GM23248 (cell line): ENCODE measurements at regions not wholly inside any gene's neighbourhood (a gene's known extent, or its start where the extent isn't known, plus 50 kb on each side); places are given as distances from the start of the nearest gene placed in this dataset.

Experiments
- DNase-seq: peaks from one replicate; pipeline ENCODE4 v3.0.0-alpha.2; 2015
- H2AFZ ChIP-seq: fragments of 200-600 bp; sonication (generic); 2 replicates; pipeline ENCODE4 v1.6.1; 2016; ENCODE audit warnings: antibody characterized with exemption
- H3F3A ChIP-seq: fragments of 200-600 bp; sonication (generic); 2 replicates; pipeline ENCODE4 v1.6.1; 2016; ENCODE audit warnings: mild to moderate bottlenecking, antibody characterized with exemption, mixed run types; ENCODE audit not compliant: insufficient read depth
- H3K27ac ChIP-seq: fragments of 200-600 bp; sonication (generic); 2 replicates; pipeline ENCODE4 v1.5.1; 2016; ENCODE audit warnings: mild to moderate bottlenecking
- H3K27me3 ChIP-seq: fragments of 200-600 bp; sonication (generic); replicated peaks from 2 replicates; pipeline ENCODE4 v1.6.1; 2016; ENCODE audit warnings: mild to moderate bottlenecking; ENCODE audit not compliant: insufficient read depth
- H3K36me3 ChIP-seq: fragments of 200-600 bp; sonication (generic); 2 replicates; pipeline ENCODE4 v1.6.1; 2016; ENCODE audit warnings: low read depth, mild to moderate bottlenecking
- H3K4me1 ChIP-seq: fragments of 200-600 bp; sonication (generic); 2 replicates; pipeline ENCODE4 v1.6.1; 2016; ENCODE audit warnings: mild to moderate bottlenecking; ENCODE audit not compliant: insufficient read depth
- H3K4me2 ChIP-seq: fragments of 200-600 bp; sonication (generic); one replicate; pipeline ENCODE4 v1.6.1; 2016; ENCODE audit warnings: mild to moderate bottlenecking; ENCODE audit not compliant: unreplicated experiment
- H3K4me3 ChIP-seq: fragments of 200-600 bp; sonication (generic); 2 replicates; pipeline ENCODE4 v1.5.1; 2016; ENCODE audit warnings: mild to moderate bottlenecking
- H3K79me2 ChIP-seq: fragments of 200-600 bp; sonication (generic); 2 replicates; pipeline ENCODE4 v1.6.1; 2016; ENCODE audit warnings: mild to moderate bottlenecking; ENCODE audit not compliant: insufficient read depth
- H3K9ac ChIP-seq: fragments of 200-600 bp; sonication (generic); 2 replicates; pipeline ENCODE4 v1.6.1; 2016; ENCODE audit warnings: mild to moderate bottlenecking
- H3K9me2 ChIP-seq: fragments of 200-600 bp; sonication (generic); 2 replicates; pipeline ENCODE4 v1.6.1; 2016; ENCODE audit warnings: mixed run types, mild to moderate bottlenecking, moderate library complexity; ENCODE audit not compliant: insufficient read depth
- H3K9me3 ChIP-seq: fragments of 200-600 bp; sonication (generic); one replicate; pipeline ENCODE4 v1.6.1; 2017; ENCODE audit warnings: low read depth
- H4K20me1 ChIP-seq: fragments of 200-600 bp; sonication (generic); 2 replicates; pipeline ENCODE4 v1.6.0; 2016; ENCODE audit not compliant: insufficient read depth
- EZH2 ChIP-seq: fragments of 200-600 bp; sonication (generic); IDR thresholded peaks from 2 replicates; pipeline ENCODE4 v1.6.1; 2018; ENCODE audit warnings: antibody characterized with exemption, mild to moderate bottlenecking; ENCODE audit not compliant: insufficient read depth, poor library complexity, severe bottlenecking
- EZH2phosphoT487 ChIP-seq: fragments of 200-600 bp; sonication (generic); IDR thresholded peaks from 2 replicates; pipeline ENCODE4 v1.6.1; 2018; ENCODE audit warnings: antibody characterized with exemption, moderate library complexity, mild to moderate bottlenecking, low read depth; ENCODE audit not compliant: insufficient read depth
- WGBS, 2 experiments: methylation state at CpG; one replicate each; pipeline ENCODE4 v1.1.6; 2015 to 2017; ENCODE audit warnings: low lambda C conversion rate in 2 of 2, low coverage in 1 of 2; ENCODE audit errors: missing lambda C conversion rate in 2 of 2; 5-methylcytosine and 5-hydroxymethylcytosine counted together
- in situ Hi-C: fragments of 300-500 bp; cut with MboI; formaldehyde crosslinking; loops from 2 replicates; pipeline ENCODE4 v1.15.0; 2020

DNA sequence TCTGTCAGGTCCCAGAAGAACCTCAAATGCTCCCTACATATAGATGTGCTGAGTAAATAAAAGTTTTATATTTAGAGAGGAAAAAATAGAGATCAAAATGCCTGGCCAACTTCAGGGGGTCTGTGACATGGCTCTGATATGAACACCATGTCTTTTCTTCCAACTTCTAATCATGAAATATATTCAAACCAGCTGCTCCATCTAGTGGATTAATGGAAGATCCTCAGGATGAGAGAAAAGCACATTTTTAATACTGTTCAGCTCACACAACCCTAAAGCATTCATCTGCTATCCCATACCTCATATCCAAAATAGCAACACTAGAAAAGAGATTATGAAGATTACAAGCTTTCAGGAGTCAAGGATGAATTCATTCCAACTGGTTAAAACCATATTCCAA, 56.0 kb upstream of the DOCK9 start:
- H3K79me2 ChIP-seq, result no peaks in the 10 kb centered on the region
- H3K4me2 ChIP-seq, result no peak overlapping the region
- no peaks in the 10 kb centered on the region for H3K4me1 ChIP-seq
- no peaks in the 10 kb centered on the region for H3K27me3 ChIP-seq
- TF ChIP-seq EZH2, result no peak
- no peak for TF ChIP-seq EZH2phosphoT487
- DNase-seq, result peak; percentile 62
- no peaks in the 10 kb centered on the region for H3F3A ChIP-seq
- H3K4me3 ChIP-seq, result no peak overlapping the region
- no peak overlapping the region for H3K27ac ChIP-seq
- H4K20me1 ChIP-seq, result no peaks in the 10 kb centered on the region
- in situ Hi-C loops, result no loop called here
- H3K9ac ChIP-seq, result no peak overlapping the region
- no peaks in the 10 kb centered on the region for H3K9me2 ChIP-seq
- no peaks in the 10 kb centered on the region for H3K9me3 ChIP-seq
- no peak overlapping the region for H2AFZ ChIP-seq
- no peaks in the 10 kb centered on the region for H3K36me3 ChIP-seq

DNA sequence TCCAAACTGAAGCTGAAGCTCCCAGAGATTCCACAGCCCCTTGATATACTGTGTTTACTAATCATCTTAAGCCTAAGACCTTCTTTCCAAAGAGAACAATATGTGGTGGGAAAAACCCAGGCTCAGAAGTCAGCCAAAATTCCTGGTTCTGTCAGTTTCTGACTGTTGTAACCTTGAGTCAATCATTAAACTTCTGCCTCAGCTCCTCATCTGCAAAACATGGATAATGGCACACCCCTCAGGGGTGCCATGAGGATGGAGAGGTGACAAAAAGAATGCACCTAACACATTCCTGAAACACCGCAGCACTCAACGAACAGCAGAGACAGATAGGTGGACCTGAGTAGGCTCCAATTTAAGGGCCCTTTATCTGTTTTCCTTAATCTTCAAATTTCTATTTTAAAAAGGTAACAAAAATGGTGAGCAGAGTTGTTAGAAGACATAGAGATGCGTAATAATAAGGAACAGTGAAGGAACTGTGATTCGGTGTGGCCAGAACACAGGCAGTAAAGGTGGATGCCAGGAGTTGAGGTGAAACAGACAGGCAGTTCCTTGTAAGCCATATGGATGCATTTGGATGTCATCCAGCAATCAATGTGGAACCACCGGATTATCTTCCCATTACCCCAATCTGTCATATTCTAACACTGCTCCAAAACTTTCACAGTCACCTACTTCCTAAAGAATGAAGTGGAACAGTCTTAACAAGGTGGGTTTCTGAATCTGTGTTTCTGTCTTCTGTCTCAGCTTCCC, 56.6 kb upstream of the DOCK9 start:
- Histone ChIP-seq H3K27ac (no peak overlapping the region), H3K4me1 (no peaks in the 10 kb centered on the region), H3K36me3 (no peaks in the 10 kb centered on the region), H3K4me3 (no peak overlapping the region), H3K9me2 (no peaks in the 10 kb centered on the region), H3K9ac (no peak overlapping the region), H3K27me3 (no peaks in the 10 kb centered on the region), H3K4me2 (no peak overlapping the region), H3K9me3 (no peaks in the 10 kb centered on the region), H2AFZ (no peak overlapping the region), H4K20me1 (no peaks in the 10 kb centered on the region), H3K79me2 (no peaks in the 10 kb centered on the region), H3F3A (no peaks in the 10 kb centered on the region)
- no peak for DNase-seq
- no peak for TF ChIP-seq EZH2phosphoT487
- TF ChIP-seq EZH2, result no peak
- in situ Hi-C loops, result no loop called here
- WGBS, 2 experiments, result 71 to 75% methylated on average over 5 of the region's 5 CpGs

DNA sequence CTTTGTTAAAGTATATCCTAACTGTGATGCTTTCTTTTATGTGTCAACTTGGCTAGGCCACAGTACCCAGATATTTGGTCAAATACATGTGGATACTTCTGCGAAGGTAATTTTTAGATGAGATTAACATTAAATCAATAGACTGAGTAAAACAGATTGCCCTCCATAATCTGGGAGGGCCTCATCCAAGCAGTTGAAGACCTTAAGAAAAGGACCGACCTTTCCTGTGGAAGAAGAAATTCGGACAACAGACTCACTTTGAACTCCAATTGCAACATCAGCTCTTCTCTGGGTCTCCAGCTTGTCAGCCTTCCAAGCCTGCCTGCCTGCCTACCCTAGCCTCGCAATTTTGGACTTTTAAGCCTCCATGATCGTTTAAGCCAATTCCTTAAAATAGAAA, 57.9 kb upstream of the DOCK9 start:
- in situ Hi-C loops, result no loop called here
- Histone ChIP-seq H3K9me3 (no peaks in the 10 kb centered on the region), H3K27me3 (no peaks in the 10 kb centered on the region), H3K27ac (no peak overlapping the region), H3K36me3 (no peaks in the 10 kb centered on the region), H3K4me3 (no peak overlapping the region), H3F3A (no peaks in the 10 kb centered on the region), H3K9me2 (no peaks in the 10 kb centered on the region), H3K9ac (no peak overlapping the region), H2AFZ (no peak overlapping the region), H3K79me2 (no peaks in the 10 kb centered on the region), H3K4me2 (no peak overlapping the region), H3K4me1 (no peaks in the 10 kb centered on the region), H4K20me1 (no peaks in the 10 kb centered on the region)
- WGBS, 2 experiments, result 94 to 97% methylated on average over 5 of the region's 5 CpGs
- DNase-seq, result no peak
- no peak for TF ChIP-seq EZH2
- TF ChIP-seq EZH2phosphoT487, result no peak

DNA sequence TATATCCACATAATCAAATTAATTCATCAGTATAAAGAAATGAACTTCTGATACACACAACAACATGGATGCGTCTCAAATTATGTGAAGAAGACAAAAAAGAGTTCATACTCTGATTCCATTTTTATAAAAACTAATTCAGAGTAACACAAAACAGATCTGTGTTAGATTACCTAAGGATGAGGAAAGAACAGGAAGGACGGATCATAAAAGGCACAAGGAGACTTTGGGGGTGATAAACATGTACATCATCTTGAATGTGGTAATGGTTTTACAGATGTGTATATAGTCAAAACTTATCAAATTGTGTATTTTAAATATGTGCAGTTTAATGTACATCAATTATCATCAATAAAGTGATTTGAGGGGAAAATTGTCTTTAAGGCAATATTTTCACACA, 59.9 kb upstream of the DOCK9 start:
- Histone ChIP-seq H3K36me3 (no peaks in the 10 kb centered on the region), H3K79me2 (no peaks in the 10 kb centered on the region), H3K27me3 (no peaks in the 10 kb centered on the region), H2AFZ (no peak overlapping the region), H3K9ac (no peak overlapping the region), H3K4me2 (no peak overlapping the region), H4K20me1 (no peaks in the 10 kb centered on the region), H3F3A (no peaks in the 10 kb centered on the region), H3K27ac (no peak overlapping the region), H3K4me3 (no peak overlapping the region), H3K9me3 (no peaks in the 10 kb centered on the region), H3K9me2 (no peaks in the 10 kb centered on the region), H3K4me1 (no peaks in the 10 kb centered on the region)
- DNase-seq, result no peak
- in situ Hi-C loops, result no loop called here
- 95 to 96% methylated on average over 2 of the region's 2 CpGs for WGBS, 2 experiments
- TF ChIP-seq EZH2phosphoT487 (no peak), EZH2 (no peak)
